ENCODE measurements at regions not wholly inside any gene's neighbourhood (a gene's known extent, or its start where the extent isn't known, plus 50 kb on each side); places are given as distances from the start of the nearest gene placed in this dataset.
A peak's percentile ranks its signal among the peaks of the same experiment; 100 is the strongest.
"Not testable (repeated sequence)": the region's sequence is repeated elsewhere in the genome, so short reads cannot be mapped to it uniquely, and the experiment has no call there.

DNA sequence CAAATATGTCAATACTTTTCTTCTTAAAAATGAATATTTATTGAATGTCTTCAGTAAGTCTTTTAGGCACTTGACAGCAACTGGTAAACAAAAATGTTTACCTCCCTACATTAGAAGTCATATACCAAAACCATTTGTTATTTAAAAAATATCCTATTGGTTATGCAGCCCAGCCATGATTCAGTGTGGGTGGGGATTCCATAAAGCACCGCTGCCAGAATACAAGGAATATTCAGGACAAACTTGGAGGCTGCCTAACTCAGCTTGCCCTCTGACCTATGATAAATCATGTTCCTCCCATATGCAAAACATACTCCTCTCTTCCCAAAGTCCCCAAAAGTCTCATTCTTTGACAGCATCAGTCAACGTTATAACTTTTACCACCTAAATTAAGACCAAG lies 486.8 kb upstream of the IRAK1BP1 start:
- H3K4me3 ChIP-seq = no peak overlapping the region
- no peaks in the 10 kb centered on the region for H3K9me3 ChIP-seq
- H3K4me1 ChIP-seq = no peaks in the 10 kb centered on the region
- in situ Hi-C loops (cut with MboI; ENCODE audit: low sequenced_read_pairs) = no loop called here
- no peaks in the 10 kb centered on the region for H3K27me3 ChIP-seq (ENCODE audit: low read depth)
- no peaks in the 10 kb centered on the region for H3K36me3 ChIP-seq (replicated peaks)
- DNase-seq (ENCODE audit: low spot score in 2 of 2) = no peak

DNA sequence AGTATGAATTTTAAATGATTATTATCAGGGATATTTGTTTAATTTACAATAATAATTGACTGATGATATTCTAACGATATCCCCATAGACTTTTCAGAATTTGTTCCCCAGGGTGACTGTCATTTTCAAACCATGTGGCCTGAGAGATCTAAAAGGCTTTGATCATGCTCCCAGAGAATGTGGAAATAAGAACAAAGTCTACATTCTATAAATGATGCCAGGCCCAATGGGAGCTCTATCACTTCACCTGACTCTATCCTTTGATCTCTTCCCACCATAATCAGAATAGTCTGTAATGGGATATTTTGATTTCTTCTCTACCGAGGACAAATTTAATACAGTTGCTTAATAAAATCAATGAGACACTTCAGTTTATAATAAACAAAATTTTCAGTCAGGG lies 483.4 kb upstream of the IRAK1BP1 start:
- no peaks in the 10 kb centered on the region for H3K9me3 ChIP-seq
- no peaks in the 10 kb centered on the region for H3K4me1 ChIP-seq
- H3K36me3 ChIP-seq (replicated peaks) = no peaks in the 10 kb centered on the region
- in situ Hi-C loops (cut with MboI; ENCODE audit: low sequenced_read_pairs) = no loop called here
- no peak for DNase-seq (ENCODE audit: low spot score in 2 of 2)
- no peaks in the 10 kb centered on the region for H3K27me3 ChIP-seq (ENCODE audit: low read depth)
- H3K4me3 ChIP-seq = no peak overlapping the region

DNA sequence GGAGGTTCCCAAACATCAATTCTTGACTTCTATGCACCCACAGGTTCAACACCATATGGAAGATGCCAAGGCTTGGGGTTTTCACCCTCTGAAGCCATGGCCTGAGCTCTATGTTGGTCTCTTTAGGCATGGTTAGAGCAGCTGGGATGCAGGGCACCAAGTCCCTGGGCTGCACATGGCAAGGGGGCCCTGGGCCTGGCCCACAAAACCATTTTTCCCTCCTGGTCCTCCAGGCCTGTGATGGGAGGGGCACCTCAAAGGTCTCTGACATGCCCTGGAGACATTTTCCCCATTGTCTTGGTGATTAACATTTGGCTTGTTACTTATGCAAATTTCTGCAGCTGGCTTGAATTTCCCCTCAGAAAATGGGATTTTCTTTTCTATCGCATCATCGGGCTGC lies 480.5 kb upstream of the IRAK1BP1 start:
- in situ Hi-C loops (cut with MboI; ENCODE audit: low sequenced_read_pairs); H3K36me3 ChIP-seq (replicated peaks); H3K4me1 ChIP-seq; H3K27me3 ChIP-seq (ENCODE audit: low read depth); DNase-seq (ENCODE audit: low spot score in 2 of 2); H3K9me3 ChIP-seq; H3K4me3 ChIP-seq: not testable (repeated sequence)

DNA sequence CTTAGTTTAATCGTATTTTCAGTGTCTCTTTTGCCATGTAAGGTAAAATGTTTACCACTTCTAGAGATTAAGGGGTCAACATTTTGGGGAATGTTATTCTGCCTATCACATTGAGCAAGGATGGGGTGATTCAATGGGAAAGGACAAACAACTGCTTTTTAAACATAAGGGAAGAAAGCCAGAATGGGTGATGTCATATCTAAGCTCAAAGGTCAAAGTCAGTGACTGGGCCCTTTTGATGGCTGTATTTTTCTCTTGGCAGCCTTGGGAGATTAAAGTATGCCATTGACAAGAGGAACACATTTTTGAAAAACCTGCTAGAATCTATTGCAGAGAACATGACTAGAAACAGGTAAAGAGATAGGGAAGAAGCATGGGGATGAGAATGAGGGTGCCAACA lies 477.3 kb upstream of the IRAK1BP1 start:
- no peaks in the 10 kb centered on the region for H3K9me3 ChIP-seq
- no peak for DNase-seq (ENCODE audit: low spot score in 2 of 2)
- no peaks in the 10 kb centered on the region for H3K4me1 ChIP-seq
- H3K4me3 ChIP-seq = no peak overlapping the region
- no peaks in the 10 kb centered on the region for H3K27me3 ChIP-seq (ENCODE audit: low read depth)
- no peaks in the 10 kb centered on the region for H3K36me3 ChIP-seq (replicated peaks)
- in situ Hi-C loops (cut with MboI; ENCODE audit: low sequenced_read_pairs) = no loop called here

DNA sequence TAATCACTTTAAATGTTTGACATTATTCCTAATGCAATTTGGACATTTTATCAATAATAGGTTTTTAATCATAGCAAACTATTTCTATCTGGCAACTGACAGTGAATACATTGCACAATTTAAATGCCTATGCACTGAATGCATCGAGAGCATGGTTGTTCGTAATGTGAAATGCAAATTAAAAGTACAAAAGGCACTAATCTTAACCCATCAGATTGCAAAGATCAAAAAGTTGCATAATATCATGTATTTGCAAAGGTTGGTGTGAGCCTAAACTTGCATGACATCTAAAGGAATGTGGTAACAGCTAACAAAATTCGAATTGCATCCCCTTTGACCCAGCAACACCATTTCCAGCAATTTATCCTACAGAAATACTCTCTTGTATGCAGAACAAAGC lies 469.9 kb upstream of the IRAK1BP1 start:
- DNase-seq (ENCODE audit: low spot score in 2 of 2) = no peak
- in situ Hi-C loops (cut with MboI; ENCODE audit: low sequenced_read_pairs) = no loop called here
- no peaks in the 10 kb centered on the region for H3K27me3 ChIP-seq (ENCODE audit: low read depth)

DNA sequence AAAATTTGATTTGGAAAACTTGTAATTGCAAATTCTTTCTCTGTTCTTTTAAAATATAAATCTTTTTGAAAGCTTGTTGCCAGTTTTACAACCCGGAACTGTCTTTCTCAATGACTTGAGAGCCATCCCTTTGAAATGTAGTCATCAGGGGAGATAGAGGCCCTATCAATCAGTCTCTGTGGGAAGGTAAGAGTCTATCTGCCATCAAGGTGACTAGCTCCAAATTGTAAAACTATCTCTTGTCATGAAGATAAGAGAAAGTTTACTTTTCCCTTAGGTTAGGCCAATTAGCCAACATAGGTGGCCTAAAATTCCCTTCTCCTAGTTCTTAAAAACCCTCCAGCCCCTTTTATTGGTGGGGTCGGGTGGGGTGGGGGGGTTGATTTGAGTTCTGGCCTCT lies 469.1 kb upstream of the IRAK1BP1 start:
- no peaks in the 10 kb centered on the region for H3K9me3 ChIP-seq
- in situ Hi-C loops (cut with MboI; ENCODE audit: low sequenced_read_pairs) = no loop called here

More for the DNA sequence above, 469.9 kb upstream of the IRAK1BP1 start:
- Histone ChIP-seq H3K4me3 (no peak overlapping the region), H3K36me3 (replicated peaks) (no peaks in the 10 kb centered on the region), H3K9me3 (no peaks in the 10 kb centered on the region), H3K4me1 (no peaks in the 10 kb centered on the region)

DNA sequence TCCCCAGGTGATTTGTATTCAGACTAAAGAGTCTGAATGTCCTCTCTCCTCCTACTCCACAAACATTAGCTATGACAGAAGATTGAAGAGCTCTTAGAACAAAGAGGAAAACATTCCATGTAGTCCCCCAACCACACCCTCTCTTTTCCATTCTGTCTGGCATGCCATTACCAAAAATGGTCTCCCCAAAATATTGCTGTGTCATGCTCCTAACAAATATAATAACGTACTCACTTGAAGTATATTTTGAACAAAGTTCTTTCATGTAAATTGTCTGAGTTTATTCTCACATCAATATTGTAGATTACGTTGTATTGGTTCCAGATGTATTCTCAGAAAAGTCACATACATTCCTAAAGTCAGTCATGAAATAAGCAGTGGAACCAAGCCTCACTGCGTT lies 467.3 kb upstream of the IRAK1BP1 start:
- in situ Hi-C loops (cut with MboI; ENCODE audit: low sequenced_read_pairs) = no loop called here

More for the DNA sequence above, 469.1 kb upstream of the IRAK1BP1 start:
- Histone ChIP-seq H3K27me3 (ENCODE audit: low read depth) (no peaks in the 10 kb centered on the region), H3K4me3 (no peak overlapping the region), H3K4me1 (no peaks in the 10 kb centered on the region), H3K36me3 (replicated peaks) (no peaks in the 10 kb centered on the region)
- no peak for DNase-seq (ENCODE audit: low spot score in 2 of 2)

DNA sequence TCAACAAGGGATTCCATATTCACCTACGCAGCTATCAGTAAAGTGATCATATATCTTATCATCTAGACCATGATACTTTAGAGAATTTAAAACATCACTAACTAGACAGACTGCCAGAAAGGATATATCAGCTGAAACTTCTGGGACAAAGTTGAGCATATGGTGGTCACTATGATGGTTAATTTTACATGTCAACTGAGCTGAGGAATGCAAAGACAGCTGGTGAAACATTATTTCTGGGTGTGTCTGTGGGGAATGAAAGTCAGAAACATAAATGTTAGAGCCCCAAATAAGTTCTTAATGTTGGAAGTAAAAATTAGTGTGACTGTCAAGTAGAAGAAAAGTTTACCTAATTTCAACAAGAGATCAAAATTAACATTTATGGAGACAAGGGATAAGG lies 440.0 kb upstream of the IRAK1BP1 start:
- in situ Hi-C loops (cut with MboI; ENCODE audit: low sequenced_read_pairs) = no loop called here
- no peaks in the 10 kb centered on the region for H3K4me1 ChIP-seq

More for the DNA sequence above, 467.3 kb upstream of the IRAK1BP1 start:
- Histone ChIP-seq H3K9me3 (no peaks in the 10 kb centered on the region), H3K36me3 (replicated peaks) (no peaks in the 10 kb centered on the region), H3K27me3 (ENCODE audit: low read depth) (no peaks in the 10 kb centered on the region), H3K4me1 (no peaks in the 10 kb centered on the region), H3K4me3 (no peak overlapping the region)
- no peak for DNase-seq (ENCODE audit: low spot score in 2 of 2)

DNA sequence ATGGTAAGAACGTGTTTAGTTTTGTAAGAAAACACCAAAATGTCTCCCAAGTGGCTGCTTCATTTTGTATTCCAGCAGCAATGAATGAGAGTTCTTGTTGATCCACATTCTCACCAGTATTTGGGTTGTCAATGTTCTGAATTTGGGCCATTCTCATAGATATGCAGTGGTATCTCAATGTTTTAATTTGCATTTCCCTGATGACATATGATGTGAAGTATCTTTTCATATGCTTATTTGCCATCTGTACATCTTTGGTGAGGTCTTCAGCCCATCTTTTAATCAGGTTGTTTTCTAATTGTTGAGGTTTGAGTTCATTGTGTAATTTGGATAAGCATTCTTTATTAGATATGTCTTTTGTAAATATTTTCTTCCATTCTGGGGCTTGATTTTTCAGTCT lies 436.8 kb upstream of the IRAK1BP1 start:
- no peak for DNase-seq (ENCODE audit: low spot score in 2 of 2)
- no peaks in the 10 kb centered on the region for H3K36me3 ChIP-seq (replicated peaks)
- H3K27me3 ChIP-seq (ENCODE audit: low read depth) = no peaks in the 10 kb centered on the region
- no peak overlapping the region for H3K4me3 ChIP-seq
- no peaks in the 10 kb centered on the region for H3K4me1 ChIP-seq
- H3K9me3 ChIP-seq = no peaks in the 10 kb centered on the region
- in situ Hi-C loops (cut with MboI; ENCODE audit: low sequenced_read_pairs) = no loop called here

More for the DNA sequence above, 440.0 kb upstream of the IRAK1BP1 start:
- H3K9me3 ChIP-seq = no peaks in the 10 kb centered on the region
- H3K4me3 ChIP-seq = no peak overlapping the region
- no peak for DNase-seq (ENCODE audit: low spot score in 2 of 2)
- no peaks in the 10 kb centered on the region for H3K27me3 ChIP-seq (ENCODE audit: low read depth)
- no peaks in the 10 kb centered on the region for H3K36me3 ChIP-seq (replicated peaks)

DNA sequence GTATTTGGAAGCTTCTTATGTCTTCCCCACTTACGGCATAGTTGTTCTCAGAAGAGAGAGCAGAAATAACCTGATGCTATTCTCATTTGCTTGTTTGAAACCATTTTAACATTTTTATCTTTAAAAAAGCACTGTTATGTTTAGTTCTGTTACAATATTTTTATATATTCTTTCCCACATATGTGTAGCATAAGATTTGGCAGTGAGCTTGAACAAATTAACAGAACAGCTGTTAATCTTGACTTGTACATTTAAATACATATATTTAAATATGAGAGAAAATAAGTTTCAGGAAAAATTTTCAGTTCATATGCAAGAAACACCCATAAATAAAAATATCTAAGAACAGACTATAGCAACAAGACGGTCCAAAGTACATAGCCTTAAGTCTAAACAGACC lies 431.7 kb upstream of the IRAK1BP1 start:
- no peaks in the 10 kb centered on the region for H3K4me1 ChIP-seq
- H3K27me3 ChIP-seq (ENCODE audit: low read depth) = no peaks in the 10 kb centered on the region
- no peaks in the 10 kb centered on the region for H3K36me3 ChIP-seq (replicated peaks)
- no peak overlapping the region for H3K4me3 ChIP-seq
- in situ Hi-C loops (cut with MboI; ENCODE audit: low sequenced_read_pairs) = no loop called here
- no peak for DNase-seq (ENCODE audit: low spot score in 2 of 2)
- H3K9me3 ChIP-seq = no peaks in the 10 kb centered on the region

DNA sequence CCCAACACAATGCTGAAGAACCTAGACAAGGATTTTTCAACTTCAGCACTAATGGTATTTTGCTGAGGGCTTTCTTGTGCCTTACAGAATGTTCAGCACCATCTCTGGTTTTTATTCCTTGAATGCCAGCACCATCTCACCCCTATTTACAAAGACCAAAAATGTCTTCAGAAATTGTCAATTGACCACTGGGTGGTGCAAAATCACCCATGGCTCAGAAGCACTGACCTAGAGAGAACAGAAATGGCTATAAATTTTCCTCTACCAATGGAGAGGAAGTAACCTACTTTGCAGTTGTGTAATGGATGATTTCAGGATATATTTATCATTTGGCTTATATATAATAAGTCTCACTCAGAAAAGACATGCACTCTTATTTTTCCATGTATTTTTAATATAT lies 431.0 kb upstream of the IRAK1BP1 start:
- peak in 1 of 2 experiments; percentile 4 for DNase-seq (ENCODE audit: low spot score in 2 of 2)
- no peaks in the 10 kb centered on the region for H3K36me3 ChIP-seq (replicated peaks)
- no peak overlapping the region for H3K4me3 ChIP-seq
- no peaks in the 10 kb centered on the region for H3K4me1 ChIP-seq
- in situ Hi-C loops (cut with MboI; ENCODE audit: low sequenced_read_pairs) = no loop called here
- no peaks in the 10 kb centered on the region for H3K9me3 ChIP-seq
- 0 out of 2 replicates have a peak, but pooled peaks cover 3% of the 10 kb centered on the region for H3K27me3 ChIP-seq (ENCODE audit: low read depth)

DNA sequence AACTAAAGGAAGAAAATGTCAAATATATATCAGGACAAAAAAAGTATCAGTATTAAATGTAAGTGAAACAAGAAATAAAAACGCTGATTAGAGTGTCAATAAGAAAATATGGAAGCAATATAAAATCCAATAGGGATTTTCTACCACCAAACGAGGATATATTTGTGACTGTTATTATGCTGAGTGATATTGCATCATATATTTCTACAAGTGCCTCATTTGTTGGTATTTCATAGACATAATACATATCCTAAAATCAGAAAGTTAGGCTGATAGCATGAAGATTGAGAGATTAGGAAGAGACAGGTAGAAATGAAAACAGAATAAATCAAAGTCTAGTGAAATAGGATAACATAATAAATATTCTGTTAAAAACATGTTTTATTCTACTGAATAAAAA lies 429.2 kb upstream of the IRAK1BP1 start:
- no peaks in the 10 kb centered on the region for H3K4me1 ChIP-seq
- DNase-seq (ENCODE audit: low spot score in 2 of 2) = no peak
- in situ Hi-C loops (cut with MboI; ENCODE audit: low sequenced_read_pairs) = no loop called here
- no peaks in the 10 kb centered on the region for H3K9me3 ChIP-seq
- H3K36me3 ChIP-seq (replicated peaks) = no peaks in the 10 kb centered on the region
- H3K4me3 ChIP-seq = no peak overlapping the region
- H3K27me3 ChIP-seq (ENCODE audit: low read depth) = 0 out of 2 replicates have a peak, but pooled peaks cover 4% of the 10 kb centered on the region

DNA sequence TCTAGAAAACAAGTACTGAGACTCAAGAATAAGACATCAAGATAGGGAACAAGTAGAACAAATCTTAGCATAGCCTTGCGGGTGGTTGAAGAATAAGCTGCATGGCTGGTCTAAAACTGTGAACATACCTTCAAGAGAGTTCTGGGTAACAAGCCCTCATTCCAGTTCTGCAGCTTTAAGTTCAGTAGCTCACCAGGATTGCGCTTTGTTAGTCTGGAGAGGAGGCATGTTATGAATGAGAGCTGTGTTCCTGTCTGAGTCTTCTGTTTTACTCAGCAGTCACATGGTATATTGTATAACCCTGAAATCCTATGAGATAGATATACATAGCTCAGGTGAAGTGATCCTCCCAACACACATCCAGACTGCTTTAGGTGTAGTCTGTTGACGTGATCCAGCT lies 406.6 kb upstream of the IRAK1BP1 start:
- Histone ChIP-seq H3K36me3 (replicated peaks) (no peaks in the 10 kb centered on the region), H3K27me3 (ENCODE audit: low read depth) (no peaks in the 10 kb centered on the region), H3K4me1 (no peaks in the 10 kb centered on the region), H3K9me3 (no peaks in the 10 kb centered on the region), H3K4me3 (no peak overlapping the region)
- in situ Hi-C loops (cut with MboI; ENCODE audit: low sequenced_read_pairs) = no loop called here
- no peak for DNase-seq (ENCODE audit: low spot score in 2 of 2)

DNA sequence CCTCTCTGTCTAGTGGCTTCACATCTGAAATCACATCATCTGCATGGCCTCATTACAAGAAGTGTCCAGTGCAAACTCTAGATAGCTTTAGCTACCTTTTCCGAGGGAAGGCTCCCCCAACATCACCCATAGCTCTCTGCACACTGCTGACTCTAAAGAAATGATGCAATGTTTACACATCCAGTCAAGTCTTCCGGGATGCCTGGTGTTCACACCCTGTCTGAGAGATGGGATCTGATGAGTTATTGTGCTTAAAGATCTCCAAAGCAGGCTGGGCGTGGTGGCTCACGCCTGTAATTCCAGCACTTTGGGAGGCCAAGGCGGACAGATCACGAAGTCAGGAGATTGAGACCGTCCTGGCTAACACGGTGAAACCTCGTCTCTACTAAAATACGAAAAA lies 404.6 kb upstream of the IRAK1BP1 start:
- DNase-seq (ENCODE audit: low spot score in 2 of 2) = no peak
- no peak overlapping the region for H3K4me3 ChIP-seq
- in situ Hi-C loops (cut with MboI; ENCODE audit: low sequenced_read_pairs) = no loop called here
- no peaks in the 10 kb centered on the region for H3K36me3 ChIP-seq (replicated peaks)
- no peaks in the 10 kb centered on the region for H3K9me3 ChIP-seq
- no peaks in the 10 kb centered on the region for H3K27me3 ChIP-seq (ENCODE audit: low read depth)
- no peaks in the 10 kb centered on the region for H3K4me1 ChIP-seq

DNA sequence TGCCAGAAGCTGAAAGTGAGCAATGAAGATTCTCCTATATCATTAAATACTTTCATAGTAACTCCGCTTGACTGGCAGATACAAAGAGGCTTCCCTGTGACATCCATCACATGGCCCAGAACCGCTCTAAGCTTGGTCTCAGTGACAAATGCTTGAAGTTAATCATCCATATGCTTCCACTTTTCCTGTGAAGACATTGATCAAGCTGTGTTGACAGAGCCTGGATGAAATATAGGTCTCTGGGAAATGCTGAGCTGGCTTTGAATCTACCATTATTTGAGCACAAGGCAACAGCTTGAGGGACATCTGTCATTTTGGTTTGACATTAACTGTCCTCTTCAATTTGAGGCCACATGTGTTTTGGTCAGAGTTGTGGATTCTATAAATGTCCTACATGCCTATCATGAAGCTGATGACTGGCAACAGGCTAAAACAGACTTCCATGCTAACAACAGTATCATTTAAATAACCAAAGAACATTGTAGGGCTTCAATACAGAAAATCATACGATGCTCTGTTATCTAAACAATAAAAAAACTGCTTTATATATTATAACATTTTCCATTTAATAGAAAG lies 402.2 kb upstream of the IRAK1BP1 start:
- in situ Hi-C loops (cut with MboI; ENCODE audit: low sequenced_read_pairs) = no loop called here
- Histone ChIP-seq H3K4me3 (no peak overlapping the region), H3K27me3 (ENCODE audit: low read depth) (no peaks in the 10 kb centered on the region), H3K36me3 (replicated peaks) (no peaks in the 10 kb centered on the region), H3K9me3 (no peaks in the 10 kb centered on the region), H3K4me1 (no peaks in the 10 kb centered on the region)
- no peak for DNase-seq (ENCODE audit: low spot score in 2 of 2)

All from HAP-1 (cell line).